ENCODE measurements at regions not wholly inside any gene's neighbourhood (a gene's known extent, or its start where the extent isn't known, plus 50 kb on each side); places are given as distances from the start of the nearest gene placed in this dataset.

GRCh38 chr5:61953913-61954312 is 352.1 kb upstream of the KIF2A start:
- no peak for DNase-seq (ENCODE audit: low read depth, low spot score)

DNA sequence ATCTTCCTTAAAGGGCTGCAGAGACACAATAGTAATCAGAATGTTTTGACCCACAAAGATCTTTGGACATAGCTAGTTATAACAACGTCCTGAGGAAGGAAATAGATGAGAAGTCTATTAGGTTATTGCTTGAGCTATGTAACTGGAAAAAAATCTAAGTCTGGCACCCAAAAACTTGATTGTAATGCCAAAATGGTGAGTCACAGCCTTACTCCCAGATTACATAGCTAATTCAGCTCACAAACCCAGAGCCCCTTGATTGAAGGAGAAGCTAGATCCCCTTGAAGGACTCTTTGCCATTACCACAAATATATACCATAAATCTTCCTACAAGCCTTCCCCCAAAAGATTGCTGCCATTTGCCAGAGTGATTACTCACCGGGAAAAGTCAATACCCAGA is 341.8 kb upstream of the KIF2A start:
- DNase-seq (ENCODE audit: low read depth, low spot score) = no peak

DNA sequence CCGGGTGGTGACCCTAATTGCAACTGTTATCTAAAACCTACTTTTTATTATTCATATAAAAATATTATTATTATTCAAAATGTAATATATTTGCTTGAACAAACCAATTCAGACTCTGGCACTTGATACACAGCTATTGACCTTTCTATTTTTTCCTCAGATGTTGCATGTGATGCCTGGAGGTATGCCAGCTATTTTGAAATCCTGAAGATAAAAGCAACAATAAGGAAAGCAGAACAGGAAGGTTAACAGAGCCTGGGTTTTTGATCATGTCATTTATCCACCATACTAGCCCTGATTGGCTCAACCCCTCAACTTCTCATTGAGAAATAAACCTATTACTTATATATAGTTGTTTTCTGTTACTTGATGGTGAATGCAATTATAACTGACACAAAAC is 340.9 kb upstream of the KIF2A start:
- no peak for DNase-seq (ENCODE audit: low read depth, low spot score)

- no peak for DNase-seq (ENCODE audit: low read depth, low spot score)
Observed at GRCh38 chr5:61965490-61965889, 340.5 kb upstream of the KIF2A start.

- no peak for DNase-seq (ENCODE audit: low read depth, low spot score)
Observed at GRCh38 chr5:61966296-61966955, 339.6 kb upstream of the KIF2A start.

- peak; percentile 19 for DNase-seq (ENCODE audit: low read depth, low spot score)
Observed at GRCh38 chr5:61966997-61967396, 339.0 kb upstream of the KIF2A start.

GRCh38 chr5:61967681-61968080 is 338.3 kb upstream of the KIF2A start:
- no peak for DNase-seq (ENCODE audit: low read depth, low spot score)

GRCh38 chr5:61969347-61969746 is 336.7 kb upstream of the KIF2A start:
- DNase-seq (ENCODE audit: low read depth, low spot score) = no peak

- DNase-seq (ENCODE audit: low read depth, low spot score) = no peak
Observed at GRCh38 chr5:61969755-61970154, 336.3 kb upstream of the KIF2A start.

DNA sequence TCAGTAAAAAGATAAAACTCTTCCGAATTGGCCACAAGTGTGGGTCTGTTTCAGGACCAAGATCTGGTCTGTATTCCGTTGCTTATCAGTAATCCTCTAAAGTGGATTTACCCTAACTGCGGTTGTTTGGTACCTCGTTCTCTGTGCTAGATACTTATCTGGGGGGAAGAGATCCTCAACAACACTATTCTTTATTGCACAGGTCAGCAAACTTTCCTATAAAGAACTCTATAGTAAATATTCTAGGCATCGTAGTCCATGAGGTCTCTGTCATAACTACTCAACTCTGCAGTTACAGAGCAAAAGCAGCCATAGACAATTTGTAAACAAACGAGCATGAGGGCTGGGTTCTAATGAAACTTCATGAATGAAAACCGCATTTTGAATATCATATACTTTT is 335.8 kb upstream of the KIF2A start:
- no peak for DNase-seq (ENCODE audit: low read depth, low spot score)

DNA sequence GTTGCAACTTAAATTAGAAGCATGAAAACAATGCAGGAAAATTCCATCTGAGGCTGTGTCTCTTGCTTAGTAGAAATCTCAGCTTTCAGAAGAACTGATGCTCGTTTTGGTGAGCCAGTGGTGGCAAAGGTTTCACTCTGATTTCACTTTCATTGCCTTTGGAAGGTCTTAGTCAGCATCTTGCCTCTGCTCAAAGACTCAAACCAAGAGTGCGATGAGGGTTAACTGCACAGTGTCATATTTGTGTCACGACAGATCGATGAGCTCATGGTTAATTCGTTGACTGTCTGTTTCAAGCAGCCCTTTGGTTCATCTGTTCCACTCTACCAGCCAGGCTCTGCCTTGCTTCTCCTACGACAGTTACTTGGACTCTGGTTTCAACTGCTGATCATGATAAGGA is 331.3 kb upstream of the KIF2A start:
- no peak for DNase-seq (ENCODE audit: low read depth, low spot score)

- DNase-seq (ENCODE audit: low read depth, low spot score) = no peak
Observed at GRCh38 chr5:61981886-61982285, 324.1 kb upstream of the KIF2A start.

DNA sequence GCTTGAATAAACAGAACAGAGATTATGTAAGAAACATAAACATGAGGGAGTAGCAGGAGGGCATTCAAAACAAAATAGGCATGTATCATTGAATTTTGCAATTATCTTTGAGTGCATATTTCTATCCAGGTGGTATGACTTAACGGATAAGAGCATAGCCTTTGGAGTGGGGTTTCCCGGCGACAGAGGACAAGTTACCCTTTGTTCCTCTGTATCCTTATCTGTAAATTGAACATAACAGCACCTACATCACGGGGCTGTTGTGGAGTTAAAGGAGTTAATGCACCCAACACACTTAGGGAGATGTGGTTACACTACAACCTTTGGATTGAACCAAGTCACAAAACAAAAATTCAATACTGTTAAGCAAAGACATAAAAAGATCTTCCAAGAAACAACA is 314.6 kb upstream of the KIF2A start:
- DNase-seq (ENCODE audit: low read depth, low spot score) = no peak

DNA sequence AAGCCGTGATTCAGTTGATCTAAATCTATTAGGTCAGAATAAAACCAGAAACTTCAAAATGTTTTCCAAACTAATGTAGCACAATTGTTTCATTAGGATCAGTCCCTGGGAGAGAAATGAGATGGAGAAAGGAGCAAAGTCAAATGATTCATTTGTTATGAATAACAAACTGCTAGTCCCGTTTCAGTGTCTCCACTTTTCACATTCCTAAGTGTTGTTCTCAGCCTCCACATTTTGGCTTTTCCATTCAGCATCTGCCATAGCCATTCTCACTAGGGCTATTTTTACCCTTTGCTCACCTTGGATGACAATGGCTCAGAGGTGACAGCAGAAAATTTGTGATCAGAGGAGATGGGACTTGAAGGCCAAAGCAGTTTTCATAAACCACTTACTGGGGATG is 314.1 kb upstream of the KIF2A start:
- no peak for DNase-seq (ENCODE audit: low read depth, low spot score)

DNA sequence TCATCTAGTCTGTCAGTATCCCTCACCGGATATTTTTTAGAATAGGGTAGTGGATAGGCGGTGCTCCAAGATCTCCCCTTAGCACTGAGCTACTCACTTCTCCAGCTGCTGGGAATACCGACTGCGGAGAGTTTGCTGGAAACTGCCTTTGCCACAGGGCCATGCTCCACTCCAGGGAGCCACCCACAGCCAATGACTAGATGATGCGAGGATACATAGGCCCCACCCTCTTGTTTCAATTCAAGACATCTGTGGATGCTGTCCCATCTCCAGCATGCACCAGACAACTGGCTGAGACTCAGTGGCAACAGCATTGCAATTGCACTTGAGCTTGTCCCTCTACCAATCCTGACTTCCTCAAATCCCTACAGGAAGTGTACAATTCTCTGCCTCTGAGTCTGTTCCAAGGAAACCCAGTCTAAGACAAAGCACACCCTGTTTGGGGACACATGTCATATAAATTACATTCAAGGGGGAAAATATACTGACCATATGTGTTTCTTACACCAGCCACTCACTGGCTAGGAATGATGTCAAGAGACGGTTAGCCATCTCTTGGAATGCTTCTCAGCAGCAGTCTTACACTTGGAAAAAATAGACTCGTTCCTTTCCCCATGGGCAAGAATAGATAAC is 312.6 kb upstream of the KIF2A start:
- no peak for DNase-seq (ENCODE audit: low read depth, low spot score)

DNA sequence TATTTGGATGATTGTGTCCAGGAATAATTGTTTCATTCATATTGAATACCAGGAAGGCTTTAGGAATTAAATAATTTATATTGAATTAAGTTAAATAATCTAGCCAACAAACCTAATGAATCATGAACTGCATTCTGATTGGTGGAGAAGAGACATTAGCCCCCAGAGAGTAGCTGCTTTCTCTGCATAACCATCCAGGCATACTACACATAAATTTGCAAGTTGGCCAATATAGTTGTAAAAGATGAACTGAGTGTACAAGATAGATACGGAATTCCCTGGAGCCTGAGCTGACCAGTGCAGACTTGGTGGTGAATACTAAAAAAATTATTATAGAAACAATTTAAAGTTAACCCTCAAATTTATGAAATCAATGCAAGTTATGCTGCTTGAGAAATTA is 311.8 kb upstream of the KIF2A start:
- no peak for DNase-seq (ENCODE audit: low read depth, low spot score)

- no peak for DNase-seq (ENCODE audit: low read depth, low spot score)
Observed at GRCh38 chr5:61995486-61995885, 310.5 kb upstream of the KIF2A start.

DNA sequence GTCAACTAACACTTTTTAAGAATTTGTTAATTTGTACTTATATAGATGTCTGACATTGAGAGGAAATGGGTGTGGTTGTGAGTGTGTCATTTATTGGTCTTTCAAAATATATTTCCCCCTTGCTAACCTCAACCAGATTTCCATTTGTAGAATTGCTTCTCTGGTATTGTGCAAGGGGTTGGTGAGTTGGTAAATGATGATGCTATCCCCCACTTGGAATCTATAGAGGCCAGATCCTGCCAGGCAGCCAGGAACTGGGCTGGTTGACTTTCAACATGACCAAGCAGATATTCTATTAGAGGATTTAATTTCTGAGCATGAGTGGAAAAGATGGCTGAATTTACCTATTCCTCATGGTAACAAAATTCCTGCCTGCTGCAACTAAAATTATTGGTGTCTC is 306.6 kb upstream of the KIF2A start:
- no peak for DNase-seq (ENCODE audit: low read depth, low spot score)

GRCh38 chr5:62000646-62001045 is 305.4 kb upstream of the KIF2A start:
- DNase-seq (ENCODE audit: low read depth, low spot score) = no peak

- no peak for DNase-seq (ENCODE audit: low read depth, low spot score)
Observed at GRCh38 chr5:62001640-62002039, 304.4 kb upstream of the KIF2A start.

DNA sequence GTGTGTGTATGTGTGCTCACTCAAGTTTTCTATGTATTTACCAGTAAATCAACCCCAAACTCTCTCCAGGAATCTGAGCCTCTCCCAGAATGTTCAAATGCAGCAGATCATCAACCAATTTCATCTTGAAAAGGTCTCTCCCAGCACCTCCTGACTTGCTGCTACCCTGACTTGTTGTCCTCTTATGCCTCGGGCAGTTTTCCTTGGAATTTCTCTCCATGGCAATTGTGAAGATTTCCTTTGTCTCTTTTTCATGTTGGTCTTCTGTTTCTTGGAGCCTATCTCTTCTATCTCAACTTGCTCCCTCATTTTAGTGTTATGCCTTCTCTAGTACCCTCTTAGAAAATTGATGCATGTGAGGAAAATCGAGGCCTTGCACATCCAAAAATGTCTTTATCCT is 303.6 kb upstream of the KIF2A start:
- peak; percentile 51 for DNase-seq (ENCODE audit: low read depth, low spot score)

- no peak for DNase-seq (ENCODE audit: low read depth, low spot score)
Observed at GRCh38 chr5:62005551-62005950, 300.5 kb upstream of the KIF2A start.

DNA sequence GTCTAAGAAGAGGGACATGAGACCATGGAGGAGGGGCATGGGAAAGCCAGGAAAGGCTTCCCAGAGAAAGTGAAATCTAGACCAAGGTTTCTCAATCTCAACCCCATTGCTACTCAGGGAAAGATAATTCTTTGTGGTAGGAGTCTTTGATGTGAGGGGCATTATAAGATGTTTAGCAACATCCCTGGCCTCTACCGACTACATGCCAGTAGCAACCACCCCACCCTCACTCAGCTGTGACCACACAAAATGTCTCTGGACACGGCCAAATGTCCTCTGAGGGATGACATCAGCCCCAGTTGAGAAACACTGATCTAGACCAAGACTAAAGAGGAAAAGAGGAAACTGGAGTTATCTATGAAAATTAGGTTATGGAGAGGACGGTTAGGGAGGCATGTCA is 298.5 kb upstream of the KIF2A start:
- no peak for DNase-seq (ENCODE audit: low read depth, low spot score)
